Vagina (tissue), 2 donors: ENCODE measurements at regions not wholly inside any gene's neighbourhood (a gene's known extent, or its start where the extent isn't known, plus 50 kb on each side); places are given as distances from the start of the nearest gene placed in this dataset.

ENCODE experiments used
- CTCF ChIP-seq, 3 experiments: fragments of 450-650 bp in 2 of 3; fragments of 200-600 bp in 1 of 3; sonication (generic) in 1 of 3; IDR thresholded peaks; one replicate each; pipeline ENCODE4 v1.5.1; 2017 to 2019; ENCODE audit warnings: antibody characterized with exemption in 3 of 3, mild to moderate bottlenecking in 2 of 3, moderate library complexity in 2 of 3
- POLR2A ChIP-seq, 2 donors: fragments of 450-650 bp; IDR thresholded peaks; one replicate each; pipeline ENCODE4 v1.6.1; 2017; ENCODE audit warnings: antibody characterized with exemption in 2 of 2, mild to moderate bottlenecking in 2 of 2, moderate library complexity in 2 of 2
- POLR2AphosphoS5 ChIP-seq, 2 donors: sonication (generic); formaldehyde crosslinking; IDR thresholded peaks; one replicate each; pipeline ENCODE4 v1.9.0; 2017; ENCODE audit warnings: antibody characterized with exemption in 2 of 2, mild to moderate bottlenecking in 2 of 2, low read depth in 1 of 2; ENCODE audit not compliant: insufficient read depth in 1 of 2

- no peak for TF ChIP-seq POLR2A (IDR thresholded peaks at IDR 0.05)
- TF ChIP-seq CTCF (IDR thresholded peaks at IDR 0.05) = no peak
- TF ChIP-seq POLR2AphosphoS5 (IDR thresholded peaks at IDR 0.05; ENCODE audit: insufficient read depth in 1 of 2, low read depth in 1 of 2) = no peak
Measured at GRCh38 chr1:95311762-95312161, 77.8 kb downstream of the RWDD3 start.
